ENCODE measurements at regions not wholly inside any gene's neighbourhood (a gene's known extent, or its start where the extent isn't known, plus 50 kb on each side); places are given as distances from the start of the nearest gene placed in this dataset.

DNA sequence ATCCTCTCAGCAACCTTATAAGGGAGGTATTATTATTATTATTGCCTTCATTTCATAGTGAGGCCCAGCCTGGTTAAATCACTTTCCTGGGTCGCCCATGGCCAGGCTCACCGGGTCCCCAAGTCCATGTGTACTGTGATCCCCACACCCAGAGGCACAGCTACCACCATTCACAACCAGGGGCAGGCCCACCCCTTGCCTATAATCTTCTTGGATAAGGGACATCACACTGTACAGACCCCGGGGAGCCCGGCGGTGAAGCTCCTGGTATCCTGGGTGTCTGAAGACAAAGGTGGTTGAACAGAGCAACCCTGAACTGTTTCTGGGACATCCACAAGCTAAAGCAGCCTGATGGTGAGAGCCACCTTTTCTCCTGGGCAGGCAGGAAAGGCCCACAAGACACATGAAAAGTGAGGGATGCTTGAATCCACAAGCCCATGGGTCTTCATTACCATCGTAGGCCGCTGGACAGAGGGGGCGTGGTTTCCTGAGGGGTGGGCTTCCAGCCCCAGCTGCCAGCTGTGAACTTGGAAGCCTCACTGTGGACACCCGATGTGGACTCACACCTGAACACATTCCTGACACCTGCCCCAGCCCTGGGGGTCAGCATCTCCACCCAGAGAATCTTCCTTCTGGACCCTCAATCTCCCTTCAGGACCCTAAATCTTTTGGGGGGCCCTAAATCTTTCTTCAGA, 185.5 kb upstream of the PMEPA1 start (continued):
- TF ChIP-seq YY1 (IDR thresholded peaks at IDR 0.05; ENCODE audit: low read depth, low read length) (no peak), BRCA1 (IDR thresholded peaks at IDR 0.05; ENCODE audit: low read depth, low read length) (no peak), TAF1 (IDR thresholded peaks at IDR 0.05; ENCODE audit: low read depth, low read length) (no peak), CBX5 (IDR thresholded peaks at IDR 0.05; ENCODE audit: low read depth, low read length) (no peak), GTF2F1 (IDR thresholded peaks at IDR 0.05; ENCODE audit: borderline replicate concordance, low read depth, low read length) (no peak)
- TF ChIP-seq, protein P1, sequence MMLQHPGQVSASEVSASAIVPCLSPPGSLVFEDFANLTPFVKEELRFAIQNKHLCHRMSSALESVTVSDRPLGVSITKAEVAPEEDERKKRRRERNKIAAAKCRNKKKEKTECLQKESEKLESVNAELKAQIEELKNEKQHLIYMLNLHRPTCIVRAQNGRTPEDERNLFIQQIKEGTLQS (IDR thresholded peaks at IDR 0.05; ENCODE audit: insufficient read depth, low read depth, low read length), result no peak

Data from H1 (cell line).